ENCODE measurements at regions not wholly inside any gene's neighbourhood (a gene's known extent, or its start where the extent isn't known, plus 50 kb on each side); places are given as distances from the start of the nearest gene placed in this dataset.

- Histone ChIP-seq H3K4me1 (peaks cover 0 to 22% (median 2%) of the 10 kb centered on the region in 12 donors), H3K27me3 (peaks cover 0 to 3% (median 0%) of the 10 kb centered on the region in 9 donors), H3K9me3 (no peaks in the 10 kb centered on the region), H3K4me3 (no peak overlapping the region), H3K27ac (peak overlapping the region in 1 of 12 donors; percentile 10), H3K36me3 (no peaks in the 10 kb centered on the region)
- TF ChIP-seq POLR2A (IDR thresholded peaks at IDR 0.05), result no peak
- TF ChIP-seq CTCF (IDR thresholded peaks at IDR 0.05), result no peak
- DNase-seq (no peak), ATAC-seq (no peak)
- intact Hi-C loops (cut with DNase I), result no loop called here
- WGBS, 4 donors, result 61 to 67% (median 65%) methylated on average over 5 of the region's 5 CpGs
Observed at GRCh38 chr16:73234496-73234895, 186.6 kb upstream of the ZFHX3 start.

- intact Hi-C loops (cut with DNase I), result no loop called here
- TF ChIP-seq CTCF (IDR thresholded peaks at IDR 0.05) (no peak), POLR2A (IDR thresholded peaks at IDR 0.05) (no peak)
- ATAC-seq (no peak), DNase-seq (no peak)
- Histone ChIP-seq H3K36me3 (no peaks in the 10 kb centered on the region), H3K9me3 (no peaks in the 10 kb centered on the region), H3K4me1 (peaks cover 0 to 25% (median 3%) of the 10 kb centered on the region in 12 donors), H3K27me3 (peaks cover 0 to 3% (median 0%) of the 10 kb centered on the region in 9 donors), H3K27ac (peak overlapping the region in 1 of 12 donors; percentile 10), H3K4me3 (peak overlapping the region in 5 of 12 donors; percentile 17 to 51 (median 35))
- 70 to 79% (median 74%) methylated on average over 11 of the region's 11 CpGs for WGBS, 4 donors
Observed at GRCh38 chr16:73233846-73234424, 186.0 kb upstream of the ZFHX3 start.

- peak overlapping the region in 9 of 12 donors; percentile 11 to 51 (median 35) for H3K4me3 ChIP-seq
- ATAC-seq, result no peak
- H3K36me3 ChIP-seq, result no peaks in the 10 kb centered on the region
- H3K27me3 ChIP-seq, result peaks cover 0 to 3% (median 0%) of the 10 kb centered on the region in 9 donors
- H3K4me1 ChIP-seq, result peaks cover 0 to 30% (median 4%) of the 10 kb centered on the region in 12 donors
- TF ChIP-seq CTCF (IDR thresholded peaks at IDR 0.05) (no peak), POLR2A (IDR thresholded peaks at IDR 0.05) (no peak)
- no peak for DNase-seq
- WGBS, 4 donors, result 39 to 60% (median 52%) methylated on average over 5 of the region's 5 CpGs
- H3K27ac ChIP-seq, result peak overlapping the region in 1 of 12 donors; percentile 39
- intact Hi-C loops (cut with DNase I), result no loop called here
- H3K9me3 ChIP-seq, result no peaks in the 10 kb centered on the region
Observed at GRCh38 chr16:73233329-73233765, 185.4 kb upstream of the ZFHX3 start.

GRCh38 chr16:73232555-73233328 is 184.8 kb upstream of the ZFHX3 start:
- Histone ChIP-seq H3K36me3 (no peaks in the 10 kb centered on the region), H3K4me3 (peak overlapping the region in 10 of 12 donors; percentile 11 to 51 (median 34)), H3K9me3 (no peaks in the 10 kb centered on the region), H3K27me3 (peaks cover 0 to 3% (median 0%) of the 10 kb centered on the region in 9 donors), H3K4me1 (peaks cover 0 to 31% (median 4%) of the 10 kb centered on the region in 12 donors), H3K27ac (peak overlapping the region in 1 of 12 donors; percentile 39)
- 31 to 41% (median 35%) methylated on average over 27 of the region's 27 CpGs for WGBS, 4 donors
- ATAC-seq, result peak; percentile 49 to 84 (median 62)
- intact Hi-C loops (cut with DNase I), result no loop called here
- TF ChIP-seq CTCF (IDR thresholded peaks at IDR 0.05) (no peak), POLR2A (IDR thresholded peaks at IDR 0.05) (no peak)
- peak in 4 of 5 donors; percentile 47 to 59 (median 52) for DNase-seq
